ENCODE measurements at regions not wholly inside any gene's neighbourhood (a gene's known extent, or its start where the extent isn't known, plus 50 kb on each side); places are given as distances from the start of the nearest gene placed in this dataset.

- peak; percentile 50 for ATAC-seq
- Histone ChIP-seq H3K27ac (no peak overlapping the region), H3K9me3 (no peaks in the 10 kb centered on the region), H3K4me3 (no peak overlapping the region), H3K36me3 (no peaks in the 10 kb centered on the region), H3K4me1 (peaks cover 35% of the 10 kb centered on the region), H3K27me3 (no peaks in the 10 kb centered on the region)
- intact Hi-C loops (cut with DNase I) = no loop called here
- DNase-seq = peak; percentile 63
- TF ChIP-seq CTCF (IDR thresholded peaks at IDR 0.05) = no peak
Observed at GRCh38 chr11:95341221-95341620, 110.2 kb upstream of the SESN3 start.

DNA sequence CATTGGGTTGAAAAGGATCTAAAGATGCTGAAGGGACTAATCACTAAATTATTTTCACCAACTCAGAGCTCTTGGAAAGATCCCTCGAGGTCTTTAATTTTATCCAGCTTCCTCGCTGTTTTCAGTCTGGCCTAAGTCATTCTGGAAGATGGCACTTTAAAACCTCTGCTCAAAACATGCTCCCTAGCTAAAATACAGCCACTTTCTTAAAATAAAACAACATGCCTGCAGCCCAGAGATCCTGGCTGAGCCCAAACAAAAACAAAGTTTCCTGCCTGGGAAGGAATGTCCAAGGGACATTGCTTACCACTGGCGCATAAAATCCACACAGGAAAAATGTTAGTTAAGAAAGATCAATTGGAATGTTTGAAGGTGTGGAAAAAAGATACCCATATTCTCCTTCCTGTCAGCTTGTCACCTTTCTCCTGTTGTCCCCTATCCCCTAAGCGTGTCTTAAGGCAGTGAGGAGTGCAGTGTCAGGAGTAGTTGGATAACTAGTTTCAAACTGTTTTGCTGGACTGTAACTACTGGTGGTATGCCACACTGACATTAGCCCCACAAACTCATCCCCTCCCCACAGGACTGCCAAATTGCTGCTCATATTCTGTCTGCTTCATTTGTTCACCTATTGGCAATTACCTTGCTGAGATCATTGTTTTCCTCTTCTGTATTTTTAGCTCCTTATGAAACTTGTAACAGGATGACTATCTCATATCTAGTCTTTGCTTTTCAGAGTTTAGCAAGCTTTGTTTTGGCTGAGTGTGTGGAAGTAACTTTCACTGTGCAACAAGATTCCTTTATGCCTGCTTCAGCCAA lies 108.3 kb upstream of the SESN3 start:
- Histone ChIP-seq H3K27me3 (no peaks in the 10 kb centered on the region), H3K27ac (peak overlapping the region; percentile 81), H3K4me3 (no peak overlapping the region), H3K36me3 (no peaks in the 10 kb centered on the region), H3K4me1 (peaks cover 35% of the 10 kb centered on the region), H3K9me3 (no peaks in the 10 kb centered on the region)
- DNase-seq (no peak), ATAC-seq (no peak)
- intact Hi-C loops (cut with DNase I) = no loop called here
- TF ChIP-seq CTCF (IDR thresholded peaks at IDR 0.05) = no peak

DNA sequence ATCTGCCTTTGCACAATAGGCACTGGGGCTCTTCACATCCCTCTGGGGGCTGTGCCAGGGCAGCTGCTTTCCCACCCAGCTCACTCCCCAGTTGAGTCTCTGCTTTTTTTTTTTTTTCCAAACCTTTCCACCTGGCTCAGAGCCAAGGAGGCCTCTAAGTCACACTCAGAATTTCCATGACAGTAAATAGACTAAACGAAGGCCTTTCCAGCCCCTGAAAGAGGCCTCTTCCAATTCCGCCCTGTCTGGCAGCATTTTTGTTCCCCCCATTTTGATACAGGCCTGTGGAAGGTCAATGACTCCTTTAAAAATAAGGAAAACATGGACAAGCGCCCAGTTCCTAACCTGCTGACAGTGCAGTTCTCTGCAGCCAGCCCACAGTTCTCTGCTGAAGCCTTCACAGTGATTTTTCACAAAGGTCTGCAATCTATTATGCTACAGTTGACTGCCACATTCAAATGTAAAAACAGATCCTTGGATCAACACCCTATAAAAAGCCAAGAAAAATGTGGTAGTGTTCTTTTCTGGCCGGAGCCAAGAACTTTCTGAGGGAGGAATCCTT lies 107.5 kb upstream of the SESN3 start:
- H3K4me3 ChIP-seq = no peak overlapping the region
- H3K27me3 ChIP-seq = no peaks in the 10 kb centered on the region
- intact Hi-C loops (cut with DNase I) = no loop called here
- peak overlapping the region; percentile 81 for H3K27ac ChIP-seq
- ATAC-seq = peak; percentile 50
- peaks cover 35% of the 10 kb centered on the region for H3K4me1 ChIP-seq
- DNase-seq = peak; percentile 71
- no peaks in the 10 kb centered on the region for H3K9me3 ChIP-seq
- TF ChIP-seq CTCF (IDR thresholded peaks at IDR 0.05) = no peak
- no peaks in the 10 kb centered on the region for H3K36me3 ChIP-seq

- Histone ChIP-seq H3K27me3 (no peaks in the 10 kb centered on the region), H3K27ac (peak overlapping the region; percentile 81), H3K36me3 (no peaks in the 10 kb centered on the region), H3K9me3 (no peaks in the 10 kb centered on the region), H3K4me3 (no peak overlapping the region), H3K4me1 (peaks cover 35% of the 10 kb centered on the region)
- DNase-seq = no peak
- intact Hi-C loops (cut with DNase I) = no loop called here
- TF ChIP-seq CTCF (IDR thresholded peaks at IDR 0.05) = no peak
- ATAC-seq = peak; percentile 84
Observed at GRCh38 chr11:95337972-95338429, 107.0 kb upstream of the SESN3 start.

GRCh38 chr11:95337175-95337957 lies 106.4 kb upstream of the SESN3 start:
- H3K27ac ChIP-seq = peak overlapping the region; percentile 81
- peaks cover 35% of the 10 kb centered on the region for H3K4me1 ChIP-seq
- no peaks in the 10 kb centered on the region for H3K27me3 ChIP-seq
- TF ChIP-seq CTCF (IDR thresholded peaks at IDR 0.05) = no peak
- H3K36me3 ChIP-seq = no peaks in the 10 kb centered on the region
- DNase-seq = peak; percentile 68
- peak; percentile 41 for ATAC-seq
- H3K9me3 ChIP-seq = no peaks in the 10 kb centered on the region
- no peak overlapping the region for H3K4me3 ChIP-seq
- intact Hi-C loops (cut with DNase I) = no loop called here

Measured in upper lobe of right lung (tissue), 1 donor.